ENCODE measurements at regions not wholly inside any gene's neighbourhood (a gene's known extent, or its start where the extent isn't known, plus 50 kb on each side); places are given as distances from the start of the nearest gene placed in this dataset.
"Not testable (repeated sequence)": the region's sequence is repeated elsewhere in the genome, so short reads cannot be mapped to it uniquely, and the experiment has no call there.

GRCh38 chr12:92417373-92417772 is 271.7 kb upstream of the BTG1 start:
- DNase-seq: no peak

GRCh38 chr12:92416385-92416812 is 270.8 kb upstream of the BTG1 start:
- no peak for DNase-seq

DNA sequence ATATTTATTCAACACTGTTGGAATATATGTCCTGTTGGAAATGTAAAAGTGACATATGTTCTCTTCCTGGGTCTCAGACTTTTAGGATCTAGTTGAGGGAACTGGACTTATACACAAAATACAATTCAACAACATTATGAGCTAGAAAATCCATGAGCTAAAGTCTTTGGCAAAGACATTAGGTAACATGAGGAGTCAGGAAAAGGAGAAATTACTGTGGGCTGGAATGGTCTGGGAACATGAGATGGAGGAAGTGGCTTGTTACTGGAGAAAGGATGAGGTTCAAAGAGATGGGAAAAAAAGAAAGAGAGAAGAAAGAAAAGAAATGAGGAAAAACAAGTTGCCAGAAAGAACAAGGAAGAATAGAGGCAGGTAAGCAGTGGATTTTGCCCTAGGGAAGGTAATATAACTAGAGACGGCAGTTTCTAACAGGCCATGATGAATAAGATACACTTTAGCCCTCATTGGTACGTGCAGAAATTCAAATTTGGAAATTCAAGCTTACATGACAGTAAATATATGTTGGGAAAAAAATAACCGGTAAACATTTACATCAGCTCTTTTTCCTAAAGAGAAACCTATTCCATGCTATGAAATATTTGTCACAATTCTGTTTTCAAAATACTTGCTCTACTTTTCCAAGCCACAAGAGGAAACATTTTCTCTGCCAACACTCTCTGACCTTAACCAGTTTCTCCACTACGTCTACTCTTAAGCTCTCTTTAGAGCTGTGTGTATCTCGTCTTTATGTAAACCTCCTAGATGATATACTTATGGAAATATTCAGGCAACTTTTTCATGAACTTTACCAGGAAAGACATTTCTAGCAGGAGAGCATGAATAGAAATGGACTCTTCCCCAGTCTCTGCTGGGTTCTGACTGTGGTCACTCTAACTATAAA is 268.8 kb upstream of the BTG1 start:
- no peak for DNase-seq

DNA sequence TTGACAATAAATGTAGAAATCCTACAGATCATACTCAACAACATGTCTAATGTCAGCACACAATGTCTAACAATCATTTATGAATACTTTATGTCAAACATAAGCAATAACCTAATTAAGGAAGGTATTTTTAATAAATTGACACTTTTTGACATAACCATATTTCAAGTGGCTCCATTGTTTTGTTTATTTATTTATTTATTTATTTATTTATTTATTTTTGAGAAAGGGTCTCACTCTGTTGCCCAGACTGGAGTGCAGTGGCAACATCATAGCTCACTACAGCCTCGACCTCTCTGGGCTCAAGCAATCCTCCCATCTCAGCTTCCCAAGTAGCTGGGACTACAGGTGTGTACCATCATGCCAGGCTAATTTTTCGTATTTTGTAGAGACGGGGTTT is 267.6 kb upstream of the BTG1 start:
- no peak for DNase-seq

DNA sequence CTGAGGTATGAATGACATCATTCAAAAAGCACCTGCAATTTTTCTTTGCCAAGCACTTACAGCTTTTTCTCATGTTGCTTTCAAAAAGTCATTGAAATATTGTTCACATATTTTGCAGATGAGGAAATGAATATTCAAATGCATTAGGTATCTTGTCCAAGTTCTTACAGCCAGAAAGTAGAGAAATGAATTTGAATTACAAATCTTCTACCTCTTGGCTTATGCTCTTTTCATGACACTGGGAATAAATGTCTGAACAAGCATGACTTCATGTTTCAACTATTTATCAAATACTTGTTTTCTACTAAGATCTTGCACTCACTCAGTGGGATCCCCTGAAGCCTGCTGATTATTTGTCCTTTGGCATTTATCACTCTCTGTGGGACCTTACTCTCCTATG is 267.2 kb upstream of the BTG1 start:
- no peak for DNase-seq

GRCh38 chr12:92411687-92412086 is 266.0 kb upstream of the BTG1 start:
- no peak for DNase-seq

DNA sequence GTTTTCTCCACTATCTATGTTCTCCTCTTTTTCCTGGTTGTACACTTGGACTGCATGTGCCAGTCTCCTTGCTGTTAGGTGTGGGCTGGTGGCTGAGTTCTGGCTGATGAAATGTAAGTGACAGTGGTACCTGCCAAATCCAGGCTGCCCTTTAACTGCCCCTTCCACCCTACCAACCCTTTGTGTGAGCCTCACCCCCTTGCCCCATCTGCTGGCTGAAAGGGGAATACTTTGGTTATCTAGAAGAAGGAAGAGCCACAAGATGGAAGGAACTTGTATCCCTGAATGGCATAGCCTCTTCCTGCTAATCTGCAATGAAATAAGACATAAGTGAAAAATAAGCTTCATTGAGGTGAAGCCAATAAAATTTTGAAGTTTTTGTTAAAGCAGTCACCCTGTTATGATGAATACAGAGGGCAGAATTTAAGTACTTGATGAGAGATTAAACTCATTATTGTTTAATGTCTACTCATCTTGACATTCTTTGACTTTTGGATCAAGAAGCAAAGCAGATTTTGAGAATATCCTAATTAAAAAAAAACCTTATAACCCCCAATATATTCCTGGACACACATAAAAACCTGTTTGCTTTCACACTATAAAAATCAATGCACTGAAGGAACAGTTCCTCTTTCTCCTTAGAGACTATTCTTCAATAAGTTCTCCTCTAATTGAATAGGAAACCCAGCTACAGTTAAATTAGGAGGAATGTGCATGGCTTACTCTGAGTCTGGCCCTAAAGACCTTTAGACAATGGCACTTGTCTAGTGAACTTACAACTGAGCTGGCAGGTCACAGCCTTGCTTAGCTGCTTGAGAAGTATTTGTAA is 262.6 kb upstream of the BTG1 start:
- DNase-seq: peak; percentile 5

- not testable (repeated sequence) for DNase-seq
Measured at GRCh38 chr12:92406404-92407070, 260.9 kb upstream of the BTG1 start.

GRCh38 chr12:92405801-92406251 is 260.2 kb upstream of the BTG1 start:
- DNase-seq: not testable (repeated sequence)

DNA sequence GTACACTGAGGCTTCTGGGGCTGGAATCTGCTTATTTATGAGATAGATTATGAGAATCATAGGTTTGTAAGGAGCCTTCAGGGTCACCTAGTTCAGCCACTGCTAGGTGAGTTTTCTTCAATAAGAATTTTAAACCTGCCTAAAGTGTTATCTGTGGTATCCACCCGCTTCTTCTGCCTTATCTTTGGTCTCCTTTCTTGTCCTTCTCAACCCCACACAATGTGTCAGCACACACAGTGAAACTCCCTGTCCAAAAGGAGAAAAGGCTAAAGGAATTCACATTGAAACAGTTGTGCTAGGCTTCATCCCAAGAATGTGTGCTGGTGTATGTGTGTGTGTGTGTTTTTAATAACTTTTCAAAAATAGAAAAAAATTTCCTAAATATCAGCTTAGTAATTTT is 259.3 kb upstream of the BTG1 start:
- DNase-seq: no peak

GRCh38 chr12:92404259-92404894 is 258.7 kb upstream of the BTG1 start:
- DNase-seq: no peak

DNA sequence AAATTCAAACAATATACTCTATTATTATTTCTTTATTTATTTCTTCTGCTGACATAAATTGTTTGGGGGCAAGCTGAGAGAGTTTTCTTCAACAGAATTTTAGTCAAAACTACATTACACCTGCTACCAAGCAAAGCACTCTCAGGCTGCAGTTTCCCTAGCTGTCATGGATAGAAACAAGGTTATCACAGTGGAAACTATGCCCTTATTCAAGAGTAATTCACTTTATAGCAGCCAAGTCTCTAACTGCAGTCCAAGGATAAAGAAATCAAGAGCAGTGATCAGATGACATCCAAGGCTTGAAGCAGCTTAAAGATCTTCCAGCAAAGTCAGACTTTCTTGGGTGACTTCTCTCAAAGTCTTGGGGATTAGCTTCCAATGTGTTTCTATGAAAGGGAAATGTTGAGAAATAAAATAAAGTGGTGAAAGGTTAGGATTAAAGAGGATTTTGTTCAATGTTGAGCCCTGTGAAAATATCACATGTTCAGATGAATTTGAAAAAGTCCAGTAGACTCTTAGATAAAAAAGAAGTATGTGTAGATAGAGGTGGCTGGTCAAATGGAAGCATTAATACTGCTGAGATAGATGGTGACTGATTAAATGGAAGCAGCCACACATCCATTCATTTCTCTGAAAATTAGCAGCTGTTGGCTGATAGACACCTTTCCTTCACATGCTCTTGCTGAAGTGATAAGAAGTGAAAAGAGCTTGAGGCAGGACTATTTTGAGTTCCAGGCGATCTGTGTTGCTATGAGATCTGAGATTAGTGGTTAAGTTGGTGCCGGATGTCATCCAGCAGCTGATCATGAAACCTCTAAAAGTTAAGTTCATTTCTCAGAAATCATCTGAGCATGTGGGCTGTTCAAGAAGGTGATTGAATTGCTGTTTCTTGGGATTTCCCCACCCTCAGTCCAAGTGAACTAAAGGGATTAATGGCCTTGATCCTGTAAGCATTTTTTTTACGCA is 257.8 kb upstream of the BTG1 start:
- DNase-seq: no peak

GRCh38 chr12:92402415-92402814 is 256.8 kb upstream of the BTG1 start:
- no peak for DNase-seq

DNA sequence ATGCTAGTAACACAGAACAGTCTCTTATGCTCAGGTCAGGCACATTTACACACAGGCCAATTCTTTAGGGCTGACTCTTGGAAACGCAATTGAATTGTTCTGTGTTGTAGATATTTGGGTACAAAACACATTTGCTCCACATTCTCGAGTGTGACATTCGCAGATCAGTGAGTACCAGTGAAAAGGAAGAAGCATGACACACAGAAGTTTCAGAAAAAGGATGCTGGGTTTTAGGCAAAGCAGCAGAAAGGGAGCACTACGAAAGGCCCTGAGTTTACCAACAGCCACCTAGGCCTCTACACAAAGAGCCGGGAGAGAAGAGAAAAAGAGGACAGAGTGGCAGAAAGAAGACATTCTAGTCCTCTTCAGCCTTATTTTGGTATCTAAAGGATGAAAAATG is 254.4 kb upstream of the BTG1 start:
- DNase-seq: no peak

- no peak for DNase-seq
Measured at GRCh38 chr12:92398565-92399309, 253.1 kb upstream of the BTG1 start.

DNA sequence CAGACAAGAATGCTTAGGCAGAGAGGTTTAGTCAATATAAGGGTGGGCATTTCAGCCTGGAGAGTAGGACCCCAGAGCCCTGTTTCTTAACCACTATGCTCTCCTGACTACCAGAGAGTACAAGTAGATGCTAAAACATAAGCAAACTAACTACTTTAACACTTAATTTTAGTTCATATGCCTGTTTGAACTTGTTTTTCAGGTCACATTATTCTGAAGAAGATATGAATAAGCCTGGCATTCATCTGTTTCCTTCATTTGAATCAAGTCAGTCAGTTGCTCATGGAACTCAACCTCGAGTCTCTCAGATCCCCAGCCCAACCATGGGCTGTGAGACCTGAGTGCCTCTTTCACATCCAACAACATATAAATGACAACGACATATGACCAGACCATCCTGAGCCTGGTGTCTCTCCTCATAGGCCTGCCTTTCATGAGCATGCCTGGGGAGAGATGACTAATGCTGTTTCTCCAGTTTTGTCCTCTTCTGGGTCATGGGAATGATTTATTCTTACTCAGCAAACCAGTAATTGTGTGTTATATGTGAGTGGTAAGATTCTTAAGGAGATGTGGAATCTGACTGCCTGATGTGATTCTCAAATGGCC is 251.1 kb upstream of the BTG1 start:
- DNase-seq: no peak

GRCh38 chr12:92395322-92395721 is 249.7 kb upstream of the BTG1 start:
- no peak for DNase-seq

- no peak for DNase-seq
Measured at GRCh38 chr12:92394895-92395294, 249.2 kb upstream of the BTG1 start.

- DNase-seq: no peak
Measured at GRCh38 chr12:92393504-92393903, 247.9 kb upstream of the BTG1 start.

DNA sequence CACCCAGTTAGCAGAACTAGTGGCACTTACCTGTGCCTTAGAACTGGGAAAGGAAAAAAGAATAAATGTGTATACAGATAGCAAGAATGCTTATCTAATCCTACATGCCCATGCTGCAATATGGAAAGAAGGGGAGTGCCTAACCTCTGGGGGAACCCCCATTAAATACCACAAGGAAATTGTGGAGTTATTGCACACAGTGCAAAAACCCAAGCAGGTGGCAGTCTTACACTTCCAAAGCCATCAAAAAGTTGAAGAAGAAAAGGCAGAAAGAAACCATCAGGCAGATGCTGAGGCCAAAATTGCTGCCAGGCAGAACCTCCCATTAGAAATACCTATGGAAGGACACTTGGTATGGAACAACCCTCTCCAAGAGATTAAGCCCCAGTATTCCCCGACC is 246.1 kb upstream of the BTG1 start:
- not testable (repeated sequence) for DNase-seq

Measured in NCI-H510A treated with DMSO at 0.1 percent for 48 hours (cell line).